PFSK-1 (cell line): ENCODE measurements at regions not wholly inside any gene's neighbourhood (a gene's known extent, or its start where the extent isn't known, plus 50 kb on each side); places are given as distances from the start of the nearest gene placed in this dataset.

Experiments
- POLR2AphosphoS5 ChIP-seq: IDR thresholded peaks from 2 replicates; pipeline ENCODE4 v1.6.1; 2012; ENCODE audit warnings: low read depth, mild to moderate bottlenecking, control low read depth, low read length, moderate library complexity
- SIN3A ChIP-seq: IDR thresholded peaks from 2 replicates; pipeline ENCODE4 v1.6.1; 2012; ENCODE audit warnings: mild to moderate bottlenecking, low read length, moderate library complexity, borderline replicate concordance; ENCODE audit not compliant: insufficient read depth
- TAF1 ChIP-seq: IDR thresholded peaks from 2 replicates; pipeline ENCODE4 v1.6.1; 2012; ENCODE audit warnings: low read length, control low read depth, borderline replicate concordance; ENCODE audit not compliant: insufficient read depth

GRCh38 chr7:47681249-47681810 is 99.4 kb upstream of the TNS3 start:
- no peak for TF ChIP-seq TAF1
- TF ChIP-seq POLR2AphosphoS5 = no peak
- TF ChIP-seq SIN3A = no peak
